Astrocyte of the cerebellum (primary cell): ENCODE measurements at regions not wholly inside any gene's neighbourhood (a gene's known extent, or its start where the extent isn't known, plus 50 kb on each side); places are given as distances from the start of the nearest gene placed in this dataset.

Experiments
- DNase-seq: peaks from one replicate; pipeline ENCODE4 v3.0.0-alpha.2; 2011; ENCODE audit warnings: low read depth
- H3K4me3 ChIP-seq: 2 replicates; pipeline ENCODE4 v1.5.1; 2011; ENCODE audit warnings: mild to moderate bottlenecking, low read depth, low read length, moderate library complexity
- in situ Hi-C: cut with HindIII; loops from 2 replicates; pipeline ENCODE4 v1.10.0; 2017; ENCODE audit warnings: low sequenced_read_pairs
- TF ChIP-seq, protein P1 (sequence below): IDR thresholded peaks from 2 replicates; pipeline ENCODE4 v1.5.1; 2012; ENCODE audit warnings: low read length, low read depth, moderate library complexity, mild to moderate bottlenecking; ENCODE audit errors: missing control alignments

DNA sequence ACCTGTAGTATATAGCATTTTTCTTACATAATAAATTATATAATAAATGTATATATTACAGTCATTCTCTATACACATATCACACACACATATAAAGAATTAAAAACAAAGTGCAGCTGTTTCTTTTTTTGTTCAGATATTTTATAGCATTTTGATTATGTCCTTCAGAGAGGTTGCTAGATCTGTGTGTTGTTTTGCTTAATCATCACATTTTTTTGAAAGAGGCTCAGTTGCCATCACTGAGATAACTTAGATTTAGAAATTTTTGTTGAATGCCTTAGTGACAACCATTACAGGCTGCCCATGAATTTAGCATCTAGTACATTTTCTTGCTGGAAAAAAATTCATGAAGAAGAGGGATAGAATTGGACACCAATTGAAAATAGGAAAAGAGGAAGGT is 545.2 kb upstream of the PCDH9 start:
- TF ChIP-seq, protein P1, sequence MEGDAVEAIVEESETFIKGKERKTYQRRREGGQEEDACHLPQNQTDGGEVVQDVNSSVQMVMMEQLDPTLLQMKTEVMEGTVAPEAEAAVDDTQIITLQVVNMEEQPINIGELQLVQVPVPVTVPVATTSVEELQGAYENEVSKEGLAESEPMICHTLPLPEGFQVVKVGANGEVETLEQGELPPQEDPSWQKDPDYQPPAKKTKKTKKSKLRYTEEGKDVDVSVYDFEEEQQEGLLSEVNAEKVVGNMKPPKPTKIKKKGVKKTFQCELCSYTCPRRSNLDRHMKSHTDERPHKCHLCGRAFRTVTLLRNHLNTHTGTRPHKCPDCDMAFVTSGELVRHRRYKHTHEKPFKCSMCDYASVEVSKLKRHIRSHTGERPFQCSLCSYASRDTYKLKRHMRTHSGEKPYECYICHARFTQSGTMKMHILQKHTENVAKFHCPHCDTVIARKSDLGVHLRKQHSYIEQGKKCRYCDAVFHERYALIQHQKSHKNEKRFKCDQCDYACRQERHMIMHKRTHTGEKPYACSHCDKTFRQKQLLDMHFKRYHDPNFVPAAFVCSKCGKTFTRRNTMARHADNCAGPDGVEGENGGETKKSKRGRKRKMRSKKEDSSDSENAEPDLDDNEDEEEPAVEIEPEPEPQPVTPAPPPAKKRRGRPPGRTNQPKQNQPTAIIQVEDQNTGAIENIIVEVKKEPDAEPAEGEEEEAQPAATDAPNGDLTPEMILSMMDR = no peak
- in situ Hi-C loops = no loop called here
- DNase-seq = no peak
- no peak overlapping the region for H3K4me3 ChIP-seq

DNA sequence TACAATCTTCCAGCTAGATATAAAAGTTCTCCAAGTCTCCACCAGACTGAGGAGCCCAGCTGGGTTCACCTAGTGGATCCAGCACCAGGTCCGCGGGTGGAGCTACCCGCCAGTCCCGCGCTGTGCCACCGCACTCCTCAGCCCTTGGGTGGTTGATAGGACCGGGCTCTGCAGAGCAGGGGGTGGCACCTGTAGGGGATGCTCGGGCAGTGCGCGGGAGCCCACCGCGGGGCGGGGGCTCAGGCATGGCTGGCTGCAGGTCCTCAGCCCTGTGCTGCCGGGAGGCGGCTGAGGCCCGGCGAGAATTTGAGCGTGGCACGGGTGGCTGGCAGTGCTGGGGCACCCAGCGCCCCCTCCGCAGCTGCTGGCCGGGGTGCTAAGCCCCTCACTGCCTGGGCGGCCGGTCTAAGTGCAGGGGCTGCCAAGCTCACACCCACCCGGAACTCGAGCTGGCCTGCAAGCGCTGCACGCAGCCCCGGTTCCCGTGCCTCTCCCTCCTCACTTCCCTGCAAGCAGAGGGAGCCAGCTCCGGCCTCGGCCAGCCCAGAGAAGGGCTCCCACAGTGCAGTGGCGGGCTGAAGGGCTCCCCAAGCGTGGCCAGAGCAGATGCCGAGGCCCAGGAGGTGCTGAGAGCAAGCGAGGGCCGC is 542.8 kb upstream of the PCDH9 start:
- no peak for DNase-seq
- TF ChIP-seq, protein P1 = no peak
- H3K4me3 ChIP-seq = no peak overlapping the region
- in situ Hi-C loops = no loop called here

DNA sequence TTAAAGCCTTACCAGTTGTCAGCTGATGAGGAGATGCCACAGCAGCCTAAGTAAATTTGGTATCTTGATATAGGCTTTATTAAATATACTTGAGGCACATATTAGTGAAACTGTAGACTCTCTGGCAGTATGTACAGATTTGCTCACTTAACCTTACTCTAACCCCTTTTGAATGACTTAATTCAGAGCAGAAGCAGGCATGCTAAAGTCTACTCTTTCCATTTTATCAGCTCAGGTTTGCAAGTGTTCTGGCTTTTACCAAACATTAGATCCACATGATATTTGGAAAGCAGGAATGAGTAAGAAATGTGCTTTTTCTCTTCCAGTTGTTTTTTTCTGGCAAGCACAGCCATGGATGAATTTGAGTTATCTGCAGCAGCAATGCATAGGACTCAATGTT is 541.0 kb upstream of the PCDH9 start:
- DNase-seq = no peak
- in situ Hi-C loops = no loop called here
- TF ChIP-seq, protein P1 = no peak

DNA sequence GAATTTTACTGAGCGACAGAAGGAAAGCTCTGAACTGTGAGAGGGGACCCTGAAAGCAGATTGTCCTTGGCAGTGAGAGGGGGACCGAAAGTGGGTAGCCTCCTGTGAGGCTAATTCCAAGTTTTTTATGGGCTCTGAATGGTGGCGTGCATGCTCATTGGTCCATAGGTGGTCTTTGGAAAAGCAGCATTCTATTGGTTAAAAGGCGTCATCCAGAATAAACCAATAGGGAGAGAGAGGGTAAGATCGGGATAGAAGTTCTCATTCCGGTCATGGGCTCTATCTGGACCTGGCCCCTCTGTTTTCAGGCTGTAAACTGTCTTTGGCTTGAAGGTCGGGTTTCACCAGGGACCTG is 539.8 kb upstream of the PCDH9 start:
- no peak for DNase-seq
- in situ Hi-C loops = no loop called here
- TF ChIP-seq, protein P1 = no peak
- no peak overlapping the region for H3K4me3 ChIP-seq

More for the DNA sequence above, 541.0 kb upstream of the PCDH9 start:
- no peak overlapping the region for H3K4me3 ChIP-seq

DNA sequence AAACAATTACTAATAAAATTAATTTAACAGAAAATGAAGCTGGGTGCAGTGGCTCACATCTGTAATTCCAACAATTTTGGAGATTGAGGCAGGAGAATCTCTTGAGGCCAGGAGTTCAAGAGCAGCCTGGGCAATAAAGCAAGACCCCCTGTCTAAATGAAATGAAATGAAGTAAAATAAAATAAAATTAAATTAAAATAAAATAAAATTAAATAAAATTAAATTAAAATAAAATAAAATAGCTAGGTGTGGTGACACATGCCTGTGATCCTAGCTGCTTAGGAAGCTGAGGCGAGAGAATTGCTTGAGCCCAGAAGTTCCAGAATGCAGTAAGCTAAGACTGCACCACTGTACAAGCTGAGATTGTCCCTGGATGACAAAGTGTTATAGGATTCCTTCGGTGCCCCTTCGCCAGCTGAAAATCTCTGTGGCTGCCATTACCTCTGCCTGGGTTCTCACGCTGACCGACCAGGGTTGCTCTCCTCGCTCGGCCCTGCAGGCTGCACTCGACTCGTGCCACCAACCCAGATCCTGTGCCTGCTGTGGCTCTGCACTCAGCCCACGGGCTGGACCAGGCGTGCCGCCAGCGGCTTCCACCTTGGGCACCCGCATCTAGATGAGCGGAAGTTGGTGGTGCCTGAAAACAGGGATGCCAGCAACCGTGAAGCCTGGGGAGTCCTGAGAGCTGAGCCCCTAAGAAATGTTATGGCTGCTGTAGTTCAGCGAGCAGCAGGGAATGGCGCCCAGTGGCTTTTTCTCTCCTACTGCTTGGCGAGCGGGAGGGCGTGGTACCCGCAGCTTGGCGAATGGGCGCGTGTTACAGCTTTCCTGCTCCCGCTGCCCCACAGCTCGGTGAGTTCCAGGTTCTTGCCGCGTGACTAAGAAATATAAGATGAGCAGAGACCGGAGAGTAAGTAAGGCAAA is 539.2 kb upstream of the PCDH9 start:
- in situ Hi-C loops = no loop called here
- no peak overlapping the region for H3K4me3 ChIP-seq
- TF ChIP-seq, protein P1 = no peak
- DNase-seq = no peak

DNA sequence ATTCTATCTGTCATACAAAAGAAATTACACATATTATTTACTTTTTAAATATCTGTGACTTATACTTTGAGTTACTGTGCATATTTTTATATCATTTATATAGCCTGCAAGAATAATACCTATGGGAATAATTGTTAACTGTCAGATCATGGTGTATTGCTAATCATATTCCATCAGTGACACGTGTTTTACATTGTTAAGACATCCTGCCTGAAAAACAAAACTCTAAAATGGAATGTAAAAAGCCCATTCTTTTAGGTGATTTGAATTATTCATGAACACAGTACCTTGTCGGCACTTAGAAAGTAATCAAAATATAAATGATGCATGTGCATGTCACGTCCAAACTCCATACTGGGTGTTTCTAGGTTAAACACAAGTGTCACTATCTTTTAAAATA is 533.8 kb upstream of the PCDH9 start:
- in situ Hi-C loops = no loop called here

More for the DNA sequence above, 533.8 kb upstream of the PCDH9 start:
- no peak for DNase-seq
- TF ChIP-seq, protein P1 = no peak
- no peak overlapping the region for H3K4me3 ChIP-seq
